ENCODE measurements at regions not wholly inside any gene's neighbourhood (a gene's known extent, or its start where the extent isn't known, plus 50 kb on each side); places are given as distances from the start of the nearest gene placed in this dataset.

GRCh38 chr13:47080621-47081020 lies 183.8 kb upstream of the HTR2A start:
- TF ChIP-seq CTCF (conservative IDR thresholded peaks at IDR 0.05), result no peak
- TF ChIP-seq EZH2 (IDR thresholded peaks at IDR 0.05; ENCODE audit: low read depth), result no peak

Data from PC-9 (cell line).